Femur (tissue), 1 donor: ENCODE measurements at regions not wholly inside any gene's neighbourhood (a gene's known extent, or its start where the extent isn't known, plus 50 kb on each side); places are given as distances from the start of the nearest gene placed in this dataset.
A peak's percentile ranks its signal among the peaks of the same experiment; 100 is the strongest.

Experiments
- DNase-seq: peaks from one replicate; pipeline ENCODE4 v3.0.0-alpha.2; 2017

DNA sequence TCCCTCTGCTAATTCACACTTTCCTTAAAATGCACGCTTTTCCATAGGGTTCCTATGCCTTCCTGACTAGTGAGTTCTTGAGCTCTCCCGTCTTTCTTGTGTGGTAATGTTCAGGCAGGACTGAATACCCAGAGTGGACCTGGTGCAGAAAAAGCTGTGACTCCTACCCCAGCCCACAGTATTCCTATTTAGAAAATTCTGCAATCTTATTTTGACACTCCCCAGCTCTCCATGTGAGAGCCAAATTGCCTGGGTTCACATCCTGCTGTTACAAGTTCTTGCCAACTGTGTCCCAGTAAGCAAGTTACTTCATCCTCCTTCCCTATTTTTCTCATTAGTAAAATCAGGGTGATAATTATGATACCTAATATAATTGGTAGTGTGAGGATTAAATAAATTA is 290.8 kb upstream of the SLCO3A1 start:
- no peak for DNase-seq

GRCh38 chr15:91564631-91565030 is 288.9 kb upstream of the SLCO3A1 start:
- DNase-seq, result no peak

DNA sequence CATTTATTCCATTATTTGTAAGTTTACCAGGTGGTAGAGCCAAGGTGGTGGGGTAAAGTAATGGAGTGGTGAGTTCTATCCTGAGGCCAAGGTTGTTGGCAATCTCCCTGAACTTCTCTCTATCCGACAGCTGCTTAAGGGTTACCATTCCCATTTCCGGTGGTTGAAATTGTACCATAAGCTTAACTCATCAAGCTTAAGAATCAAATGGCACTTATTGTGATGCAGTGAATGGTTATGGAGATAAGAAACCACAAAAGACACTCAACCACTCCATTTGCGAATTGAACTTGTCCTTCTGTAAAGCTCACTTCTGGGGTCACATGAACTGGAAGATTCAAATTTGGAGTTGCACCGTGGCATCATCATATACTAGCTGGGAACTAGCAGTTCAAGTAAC is 287.4 kb upstream of the SLCO3A1 start:
- no peak for DNase-seq

DNA sequence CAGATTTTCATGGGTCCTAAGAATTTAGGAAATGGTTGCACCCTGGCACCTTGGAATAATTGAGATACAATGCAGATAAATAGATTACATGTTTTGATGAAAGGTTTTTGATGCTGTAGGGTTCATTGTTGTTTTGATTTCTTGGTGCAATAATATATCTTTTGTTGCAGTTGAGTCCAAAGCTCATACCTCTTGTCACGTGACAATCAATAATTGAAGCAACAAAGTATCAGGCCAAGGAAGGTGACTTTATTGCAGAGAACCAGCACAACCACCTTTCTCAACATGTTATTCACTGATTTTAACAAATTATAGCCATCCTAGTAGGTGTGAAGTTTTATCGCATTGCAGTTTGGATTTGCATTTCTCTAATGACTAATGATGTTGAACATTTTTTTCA is 285.5 kb upstream of the SLCO3A1 start:
- DNase-seq, result no peak

DNA sequence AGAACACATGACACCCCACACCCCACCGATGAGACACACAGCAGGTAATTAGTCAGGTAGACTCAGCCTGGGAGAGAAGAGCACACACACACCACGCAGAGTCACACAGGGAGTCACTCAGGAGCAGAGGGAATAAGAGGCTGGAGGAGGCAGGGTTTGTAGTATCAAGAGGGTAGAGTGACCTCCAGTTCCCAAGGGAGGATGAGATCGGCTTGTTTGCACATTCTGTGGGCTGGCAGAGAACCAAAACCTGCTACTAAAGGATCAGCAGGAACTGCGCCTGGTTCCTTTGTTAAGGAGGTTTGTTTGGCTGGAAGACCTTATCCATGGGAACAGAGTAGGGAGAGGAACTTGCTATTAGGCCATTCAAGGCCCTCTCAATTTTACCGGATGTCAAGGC is 281.4 kb upstream of the SLCO3A1 start:
- DNase-seq, result no peak

DNA sequence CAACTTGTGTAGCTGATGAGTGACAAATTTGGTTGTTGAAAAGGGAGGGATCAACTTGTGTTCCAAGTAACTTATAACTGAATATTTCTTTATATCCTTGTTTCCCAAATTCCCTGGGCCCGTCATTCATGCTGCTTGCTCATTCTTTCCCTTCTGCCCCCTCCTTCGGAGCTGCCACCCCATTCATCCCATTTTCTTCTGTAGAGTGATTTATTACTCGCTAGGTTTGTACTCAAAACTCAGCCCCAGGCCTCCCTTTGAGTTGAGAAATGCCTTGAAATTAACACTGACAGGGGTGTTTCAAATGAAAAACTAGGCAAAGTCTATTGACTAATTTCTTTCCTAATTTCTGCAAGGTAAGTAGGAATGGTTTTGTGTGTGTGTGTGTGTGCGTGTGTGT is 277.4 kb upstream of the SLCO3A1 start:
- no peak for DNase-seq

DNA sequence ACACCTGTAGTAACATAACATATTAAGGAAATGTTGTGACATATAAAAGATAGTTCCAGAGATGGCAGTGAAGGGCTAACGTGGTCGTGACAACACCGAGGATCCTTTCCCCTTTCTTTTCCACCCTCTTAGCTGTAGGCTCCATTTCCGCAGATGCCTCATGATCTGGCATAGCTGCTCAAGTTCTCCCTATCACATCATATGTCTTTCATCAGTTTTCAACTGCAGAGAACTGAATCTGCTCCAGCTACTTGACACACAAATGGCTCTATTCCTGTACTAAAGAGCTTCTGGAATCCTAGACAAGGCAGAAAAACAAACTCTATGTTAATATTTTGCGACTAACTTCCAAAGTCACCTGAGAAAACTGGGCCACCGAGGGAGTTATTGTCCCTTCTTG is 275.0 kb upstream of the SLCO3A1 start:
- DNase-seq, result no peak

GRCh38 chr15:91584895-91585294 is 268.6 kb upstream of the SLCO3A1 start:
- DNase-seq, result no peak

DNA sequence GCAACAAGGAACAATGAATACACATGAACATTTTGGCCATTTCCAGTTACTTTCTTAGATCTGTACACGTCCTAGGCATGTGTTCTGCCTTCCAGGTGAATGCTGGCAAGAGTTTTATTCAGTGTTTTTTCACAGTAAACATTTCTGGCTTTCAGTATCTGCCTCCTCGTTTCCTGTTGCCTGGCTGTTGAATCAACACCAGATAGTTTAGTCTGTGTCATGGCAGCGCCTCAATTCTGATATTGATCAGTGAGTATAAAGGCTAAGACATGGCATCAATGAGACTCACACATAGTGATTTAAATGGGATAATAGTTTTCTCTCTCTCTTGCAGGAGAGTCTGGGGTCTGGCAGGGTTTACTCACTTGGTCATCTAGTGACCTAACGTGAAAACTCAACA is 266.9 kb upstream of the SLCO3A1 start:
- no peak for DNase-seq

DNA sequence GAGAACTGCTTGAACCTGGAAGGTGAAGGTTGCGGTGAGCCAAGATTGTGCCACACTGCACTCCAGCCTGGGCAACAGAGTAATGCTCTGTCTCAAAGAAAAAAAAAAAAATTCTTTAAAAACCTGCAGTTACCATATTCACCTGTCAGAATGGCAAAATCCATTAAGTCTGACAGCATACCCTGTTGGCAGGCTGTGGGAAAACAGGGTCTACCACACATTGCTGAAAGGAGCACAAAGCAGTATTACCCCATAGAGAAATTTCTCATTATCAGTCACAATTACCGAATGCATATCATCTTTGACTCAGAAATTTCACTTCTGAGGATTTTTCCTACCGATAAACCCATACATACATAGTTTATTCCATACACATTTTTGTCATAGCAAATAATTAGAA is 264.1 kb upstream of the SLCO3A1 start:
- DNase-seq, result no peak

DNA sequence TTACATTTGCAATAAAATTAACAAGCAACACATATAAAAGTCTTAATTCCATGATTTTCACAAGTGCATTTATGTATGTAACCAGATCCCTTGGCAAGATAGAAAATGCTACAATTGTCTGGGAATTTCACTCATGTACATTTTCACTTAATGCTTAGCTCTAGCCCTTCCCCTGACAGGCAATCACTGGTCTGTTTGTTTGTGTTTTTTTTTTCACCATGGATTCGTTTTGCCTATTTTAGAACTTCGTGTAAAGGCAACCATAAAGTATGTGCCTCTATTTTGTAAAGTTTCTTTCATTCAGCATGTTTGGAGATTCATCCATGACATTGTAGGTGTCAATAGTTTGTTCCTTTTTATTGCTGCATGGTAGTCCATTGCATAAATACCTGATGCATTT is 260.9 kb upstream of the SLCO3A1 start:
- no peak for DNase-seq

DNA sequence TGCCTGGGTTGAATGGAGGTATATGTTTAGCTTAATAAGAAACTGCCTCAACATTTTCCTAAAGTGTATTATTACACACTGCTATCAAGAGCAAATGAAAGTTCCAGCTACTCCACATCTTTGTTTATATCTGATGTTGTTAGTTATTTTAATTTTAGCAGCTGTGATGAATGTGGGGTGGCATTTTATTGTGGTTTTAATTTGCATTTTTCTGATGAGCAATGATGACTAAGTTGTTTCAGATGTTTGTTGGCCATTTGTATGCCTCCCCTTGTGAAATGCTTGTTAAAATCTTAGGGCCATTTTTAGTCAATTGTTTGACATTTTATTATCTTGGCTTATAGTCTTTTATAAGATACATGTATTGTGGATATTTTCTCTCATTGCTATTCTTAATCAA is 260.4 kb upstream of the SLCO3A1 start:
- no peak for DNase-seq

DNA sequence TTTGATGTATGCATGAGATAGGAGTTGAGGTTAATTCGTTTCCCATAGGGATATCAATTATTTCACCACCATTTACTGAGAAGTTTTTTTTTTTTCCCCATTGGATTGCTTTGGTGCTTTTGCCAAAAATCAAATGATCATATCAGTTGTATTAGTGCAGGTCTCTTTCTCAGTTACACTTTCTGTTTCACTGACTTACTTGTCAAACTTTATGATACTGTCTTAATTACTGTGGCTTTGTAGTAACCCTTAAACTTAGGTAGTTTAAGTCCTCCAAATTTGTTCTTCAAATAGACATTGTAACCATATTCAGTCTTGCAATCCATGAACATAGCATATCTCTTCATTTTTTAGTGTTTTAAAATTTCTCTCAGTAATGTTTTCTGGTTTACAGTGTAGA is 259.9 kb upstream of the SLCO3A1 start:
- DNase-seq, result no peak

DNA sequence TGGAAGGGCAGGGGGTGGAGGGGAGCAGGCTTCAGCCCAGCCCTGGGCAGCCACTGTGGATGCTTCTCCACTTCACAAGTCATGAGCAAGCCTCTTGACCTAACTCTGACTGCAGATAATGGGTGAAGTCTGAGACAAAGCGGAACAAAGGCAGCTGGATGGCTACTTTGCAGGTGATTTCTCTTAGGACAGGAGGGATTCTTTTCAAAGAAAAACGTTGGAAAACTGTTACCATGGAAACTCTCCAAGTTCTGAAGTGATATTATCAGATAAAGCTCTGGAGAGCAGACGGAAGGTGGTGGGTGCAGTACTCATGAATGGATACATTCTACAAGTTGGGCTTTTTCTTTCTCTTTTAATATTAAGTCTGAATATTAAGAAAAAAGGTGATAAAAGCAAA is 254.2 kb upstream of the SLCO3A1 start:
- DNase-seq, result no peak

DNA sequence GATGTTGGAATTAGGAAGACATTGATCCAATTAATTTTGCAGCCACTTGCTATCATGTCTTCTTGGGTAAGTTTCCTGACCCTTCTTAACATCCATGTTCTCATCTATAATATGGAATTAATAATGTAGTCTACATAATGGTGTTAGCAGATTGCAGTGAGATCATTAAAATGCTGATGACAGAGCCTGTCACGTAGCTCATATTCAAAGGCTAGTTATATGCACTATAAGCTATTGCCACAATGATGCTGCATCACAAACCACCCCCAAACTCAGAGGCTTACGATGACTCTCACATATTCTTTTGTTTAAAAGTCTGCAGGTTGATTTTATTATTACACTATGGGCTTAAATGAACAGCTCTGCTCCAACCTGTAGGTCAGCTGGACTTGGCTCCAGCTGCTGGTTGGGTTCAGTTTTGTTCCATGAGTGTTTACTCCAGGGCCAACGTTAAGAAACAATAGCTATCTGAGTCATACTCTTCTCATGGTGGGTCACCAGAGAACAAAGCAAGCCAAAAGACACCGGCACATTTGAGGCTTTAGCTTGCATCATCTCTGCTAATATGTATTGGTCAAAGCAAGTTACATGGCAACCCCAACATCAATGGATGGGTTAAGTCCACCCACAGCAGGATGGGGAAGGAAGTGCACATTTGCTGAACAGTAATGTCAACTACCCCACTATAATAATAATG is 250.0 kb upstream of the SLCO3A1 start:
- no peak for DNase-seq

DNA sequence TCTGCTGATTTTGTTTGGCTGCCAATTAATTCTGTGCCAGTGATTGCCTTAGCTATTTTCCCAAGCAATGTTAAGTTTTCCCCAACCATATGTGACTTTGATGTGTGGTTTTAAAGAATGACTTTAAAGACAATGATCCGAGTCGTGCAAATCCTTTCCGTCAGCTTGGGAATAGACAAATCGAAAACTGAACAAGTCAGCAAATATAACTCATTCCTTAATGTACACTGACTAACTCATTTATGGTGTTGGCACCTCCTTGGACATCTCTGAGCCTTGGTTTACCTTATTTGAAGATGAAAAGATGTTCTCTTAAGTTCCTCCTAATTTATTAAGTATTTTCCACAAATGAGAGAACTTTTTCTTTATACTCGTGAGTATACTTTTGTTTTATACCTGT is 249.4 kb upstream of the SLCO3A1 start:
- no peak for DNase-seq

GRCh38 chr15:91605576-91605975 is 247.9 kb upstream of the SLCO3A1 start:
- no peak for DNase-seq

- DNase-seq, result no peak
Measured at GRCh38 chr15:91609231-91609630, 244.3 kb upstream of the SLCO3A1 start.

DNA sequence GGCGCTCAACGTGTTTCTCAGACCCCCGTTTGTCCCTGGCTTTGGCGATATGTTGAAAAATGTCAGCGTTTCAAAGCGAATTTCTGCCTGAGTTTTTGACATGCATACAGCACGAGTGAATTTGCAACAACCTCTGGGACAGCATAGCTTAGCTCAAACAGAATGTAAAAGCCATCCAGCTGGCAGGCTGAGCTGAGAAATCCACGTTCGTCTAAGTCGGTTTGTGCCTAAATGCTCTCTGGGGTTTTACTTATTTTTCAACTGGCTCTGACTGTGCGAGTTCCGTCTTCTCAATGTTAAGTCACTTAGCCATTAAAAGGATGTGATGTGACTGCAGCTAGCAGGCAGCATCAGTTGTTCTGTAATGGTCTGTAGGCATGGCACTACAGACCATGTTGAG is 243.5 kb upstream of the SLCO3A1 start:
- peak; percentile 57 for DNase-seq

- DNase-seq, result no peak
Measured at GRCh38 chr15:91611561-91612323, 241.8 kb upstream of the SLCO3A1 start.

GRCh38 chr15:91620229-91620628 is 233.3 kb upstream of the SLCO3A1 start:
- no peak for DNase-seq

- no peak for DNase-seq
Measured at GRCh38 chr15:91622235-91622634, 231.3 kb upstream of the SLCO3A1 start.

DNA sequence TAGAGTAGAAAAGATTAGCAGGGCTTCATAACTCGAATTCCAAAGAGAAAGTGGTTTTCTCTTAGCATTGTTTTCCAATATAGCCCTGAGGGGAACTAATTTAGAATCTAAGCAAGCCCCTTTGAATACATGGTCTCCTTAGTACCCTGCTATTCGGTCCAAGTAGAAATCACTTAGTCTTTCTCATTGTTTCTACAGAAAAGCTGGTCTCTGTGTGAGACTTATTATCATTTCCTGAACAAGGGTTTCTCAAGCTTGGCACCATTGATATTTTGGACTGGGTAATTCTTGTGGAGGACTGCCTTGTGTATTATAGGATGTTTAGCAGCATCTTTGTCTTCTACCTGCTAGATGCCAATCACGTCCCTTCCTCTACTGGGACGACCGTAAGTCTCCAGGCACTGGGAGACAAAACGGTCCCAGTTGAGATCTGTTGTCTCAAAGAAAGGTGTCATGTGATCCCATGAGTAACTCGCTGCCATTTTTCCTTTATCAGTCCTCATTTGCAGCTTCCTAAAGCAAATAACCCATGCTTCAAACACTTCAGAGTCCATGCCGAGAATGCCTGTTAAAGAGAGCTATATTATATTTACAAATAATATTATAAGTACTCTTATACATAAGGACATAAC is 230.7 kb upstream of the SLCO3A1 start:
- no peak for DNase-seq

- no peak for DNase-seq
Measured at GRCh38 chr15:91624353-91624968, 229.0 kb upstream of the SLCO3A1 start.
